GM20000 (cell line): ENCODE measurements at regions not wholly inside any gene's neighbourhood (a gene's known extent, or its start where the extent isn't known, plus 50 kb on each side); places are given as distances from the start of the nearest gene placed in this dataset.

Source experiments
- DNase-seq: peaks from one replicate; pipeline ENCODE4 v3.0.0; 2012; ENCODE audit warnings: low spot score
- CTCF ChIP-seq: IDR thresholded peaks from 2 replicates; pipeline ENCODE4 v1.5.1; 2012; ENCODE audit warnings: mild to moderate bottlenecking, control low read depth; ENCODE audit errors: extremely low read depth, missing control alignments

GRCh38 chr4:54553001-54553400 lies 104.8 kb upstream of the KIT start:
- no peak for TF ChIP-seq CTCF
- DNase-seq = no peak

- DNase-seq = no peak
- no peak for TF ChIP-seq CTCF
These were observed 103.3 kb upstream of the KIT start for GRCh38 chr4:54554339-54554990.

GRCh38 chr4:54556051-54556450 lies 101.7 kb upstream of the KIT start:
- no peak for TF ChIP-seq CTCF
- DNase-seq = no peak

- DNase-seq = no peak
- TF ChIP-seq CTCF = no peak
These were observed 101.2 kb upstream of the KIT start for GRCh38 chr4:54556587-54556986.

- no peak for TF ChIP-seq CTCF
- no peak for DNase-seq
These were observed 98.7 kb upstream of the KIT start for GRCh38 chr4:54558889-54559677.

GRCh38 chr4:54560513-54560912 lies 97.2 kb upstream of the KIT start:
- TF ChIP-seq CTCF = no peak
- DNase-seq = no peak

GRCh38 chr4:54561940-54562339 lies 95.8 kb upstream of the KIT start:
- no peak for TF ChIP-seq CTCF

More at GRCh38 chr4:54561940-54562339, 95.8 kb upstream of the KIT start:
- DNase-seq = no peak
